Gastroesophageal sphincter (tissue), 4 donors: ENCODE measurements at regions not wholly inside any gene's neighbourhood (a gene's known extent, or its start where the extent isn't known, plus 50 kb on each side); places are given as distances from the start of the nearest gene placed in this dataset.

Experiments
- ATAC-seq: fragments of 150-250 bp; one replicate; pipeline ENCODE4 v1.9.1; 2016; ENCODE audit warnings: mild to moderate bottlenecking, moderate library complexity
- H3K27ac ChIP-seq, 4 donors: fragments of 200-600 bp; sonication (generic) in 3 of 4; 1 replicate in 3 of 4; 2 replicates in 1 of 4; pipeline ENCODE4 v1.5.1; 2016 to 2019
- H3K27me3 ChIP-seq: fragments of 200-600 bp; sonication (generic); one replicate; pipeline ENCODE4 v1.5.1; 2019
- H3K36me3 ChIP-seq, 2 donors: fragments of 200-600 bp; sonication (generic); one replicate each; pipeline ENCODE4 v1.5.1; 2019; ENCODE audit warnings: control low read depth in 1 of 2
- H3K4me1 ChIP-seq, 3 donors: fragments of 200-600 bp; sonication (generic); 1 replicate in 2 of 3; 2 replicates in 1 of 3; pipeline ENCODE4 v1.5.1; 2016 to 2019; ENCODE audit warnings: control low read depth in 2 of 3
- H3K4me3 ChIP-seq, 2 donors: fragments of 200-600 bp; sonication (generic); one replicate each; pipeline ENCODE4 v1.5.1; 2019; ENCODE audit warnings: mild to moderate bottlenecking in 1 of 2, moderate library complexity in 1 of 2
- H3K9me3 ChIP-seq, 3 donors: fragments of 200-600 bp; sonication (generic); one replicate each; pipeline ENCODE4 v1.5.1; 2017 to 2019; ENCODE audit warnings: control low read depth in 2 of 3
- CTCF ChIP-seq, 4 experiments: fragments of 200-600 bp in 2 of 4; fragments of 450-650 bp in 2 of 4; sonication (generic) in 1 of 4; IDR thresholded peaks; one replicate each; pipeline ENCODE4 v1.5.1; 2017 to 2019; ENCODE audit warnings: antibody characterized with exemption in 4 of 4, mild to moderate bottlenecking in 2 of 4, moderate library complexity in 2 of 4
- EP300 ChIP-seq: sonication (generic); formaldehyde crosslinking; IDR thresholded peaks from one replicate; pipeline ENCODE4 v1.6.1; 2017; ENCODE audit warnings: antibody characterized with exemption, mild to moderate bottlenecking
- POLR2A ChIP-seq, 2 donors: fragments of 450-650 bp; IDR thresholded peaks; one replicate each; pipeline ENCODE4 v1.6.1; 2017; ENCODE audit warnings: antibody characterized with exemption in 2 of 2, mild to moderate bottlenecking in 2 of 2, moderate library complexity in 1 of 2
- POLR2AphosphoS5 ChIP-seq: sonication (generic); formaldehyde crosslinking; IDR thresholded peaks from one replicate; pipeline ENCODE4 v1.6.1; 2017; ENCODE audit warnings: antibody characterized with exemption
- WGBS, 2 donors: methylation state at CpG; one replicate each; pipeline ENCODE4 v1.1.5; 2018; ENCODE audit warnings: low coverage in 1 of 2; 5-methylcytosine and 5-hydroxymethylcytosine counted together

- no peaks in the 10 kb centered on the region for H3K36me3 ChIP-seq
- H3K4me3 ChIP-seq, result no peak overlapping the region
- H3K4me1 ChIP-seq, result no peaks in the 10 kb centered on the region
- no peak overlapping the region for H3K27ac ChIP-seq
- H3K9me3 ChIP-seq, result no peaks in the 10 kb centered on the region
- TF ChIP-seq EP300 (no peak), POLR2A (IDR thresholded peaks at IDR 0.05) (no peak), CTCF (IDR thresholded peaks at IDR 0.05) (no peak), POLR2AphosphoS5 (no peak)
- no peak for ATAC-seq
- H3K27me3 ChIP-seq, result no peaks in the 10 kb centered on the region
- 81 to 88% methylated on average over 3 of the region's 3 CpGs for WGBS, 2 donors
These were observed 1085.8 kb downstream of the TDRD15 start for GRCh38 chr2:22209545-22209944.

- no peak for ATAC-seq
- Histone ChIP-seq H3K4me1 (no peaks in the 10 kb centered on the region), H3K4me3 (no peak overlapping the region), H3K27me3 (no peaks in the 10 kb centered on the region), H3K9me3 (no peaks in the 10 kb centered on the region), H3K36me3 (no peaks in the 10 kb centered on the region), H3K27ac (no peak overlapping the region)
- WGBS, 2 donors, result 35 to 87% methylated on average over 1 to 2 of the region's 2 CpGs
- TF ChIP-seq POLR2A (IDR thresholded peaks at IDR 0.05), result no peak
- no peak for TF ChIP-seq CTCF (IDR thresholded peaks at IDR 0.05)
- no peak for TF ChIP-seq POLR2AphosphoS5
- no peak for TF ChIP-seq EP300
These were observed 1089.5 kb downstream of the TDRD15 start for GRCh38 chr2:22213237-22213636.

- no peaks in the 10 kb centered on the region for H3K36me3 ChIP-seq
- no peak overlapping the region for H3K27ac ChIP-seq
- 78 to 95% methylated on average over 2 of the region's 2 CpGs for WGBS, 2 donors
- H3K27me3 ChIP-seq, result no peaks in the 10 kb centered on the region
- no peak overlapping the region for H3K4me3 ChIP-seq
- TF ChIP-seq CTCF (IDR thresholded peaks at IDR 0.05), result no peak
- TF ChIP-seq EP300, result no peak
- no peak for TF ChIP-seq POLR2AphosphoS5
- no peak for TF ChIP-seq POLR2A (IDR thresholded peaks at IDR 0.05)
- H3K9me3 ChIP-seq, result no peaks in the 10 kb centered on the region
- no peak for ATAC-seq
- no peaks in the 10 kb centered on the region for H3K4me1 ChIP-seq
These were observed 1091.7 kb downstream of the TDRD15 start for GRCh38 chr2:22215517-22215916.

- Histone ChIP-seq H3K27me3 (no peaks in the 10 kb centered on the region), H3K4me3 (no peak overlapping the region), H3K27ac (no peak overlapping the region), H3K36me3 (no peaks in the 10 kb centered on the region), H3K9me3 (peaks cover 0 to 9% (median 0%) of the 10 kb centered on the region in 3 donors), H3K4me1 (no peaks in the 10 kb centered on the region)
- WGBS, 2 donors, result 56 to 62% methylated on average over 1 of the region's 1 CpG
- no peak for ATAC-seq
- TF ChIP-seq POLR2AphosphoS5 (no peak), CTCF (IDR thresholded peaks at IDR 0.05) (no peak), EP300 (no peak), POLR2A (IDR thresholded peaks at IDR 0.05) (no peak)
These were observed 1094.1 kb downstream of the TDRD15 start for GRCh38 chr2:22217881-22218280.

- Histone ChIP-seq H3K9me3 (peaks cover 0 to 9% (median 0%) of the 10 kb centered on the region in 3 donors), H3K36me3 (no peaks in the 10 kb centered on the region), H3K4me3 (no peak overlapping the region), H3K4me1 (no peaks in the 10 kb centered on the region), H3K27me3 (no peaks in the 10 kb centered on the region), H3K27ac (no peak overlapping the region)
- 0 to 29% methylated on average over 1 of the region's 1 CpG for WGBS, 2 donors
- ATAC-seq, result no peak
- TF ChIP-seq POLR2A (IDR thresholded peaks at IDR 0.05) (no peak), POLR2AphosphoS5 (no peak), EP300 (no peak), CTCF (IDR thresholded peaks at IDR 0.05) (no peak)
These were observed 1097.2 kb downstream of the TDRD15 start for GRCh38 chr2:22221006-22221405.
